ENCODE measurements at regions not wholly inside any gene's neighbourhood (a gene's known extent, or its start where the extent isn't known, plus 50 kb on each side); places are given as distances from the start of the nearest gene placed in this dataset.

GRCh38 chr3:139095803-139096466, 51.2 kb upstream of the PRR23C start:
- H3K9me3 Mint-ChIP-seq, result peaks cover 5% of the 10 kb centered on the region
- no peaks in the 10 kb centered on the region for H3K4me1 Mint-ChIP-seq (ENCODE audit: low read depth)
- H3K36me3 Mint-ChIP-seq (ENCODE audit: low read depth), result no peaks in the 10 kb centered on the region
- H3K27ac Mint-ChIP-seq, result no peak overlapping the region
- no peak for DNase-seq (ENCODE audit: low spot score)
- intact Hi-C loops (cut with micrococcal nuclease), result no loop called here
- no peak overlapping the region for H3K4me3 Mint-ChIP-seq
- peaks cover 7% of the 10 kb centered on the region for H3K27me3 Mint-ChIP-seq (ENCODE audit: insufficient read depth)

DNA sequence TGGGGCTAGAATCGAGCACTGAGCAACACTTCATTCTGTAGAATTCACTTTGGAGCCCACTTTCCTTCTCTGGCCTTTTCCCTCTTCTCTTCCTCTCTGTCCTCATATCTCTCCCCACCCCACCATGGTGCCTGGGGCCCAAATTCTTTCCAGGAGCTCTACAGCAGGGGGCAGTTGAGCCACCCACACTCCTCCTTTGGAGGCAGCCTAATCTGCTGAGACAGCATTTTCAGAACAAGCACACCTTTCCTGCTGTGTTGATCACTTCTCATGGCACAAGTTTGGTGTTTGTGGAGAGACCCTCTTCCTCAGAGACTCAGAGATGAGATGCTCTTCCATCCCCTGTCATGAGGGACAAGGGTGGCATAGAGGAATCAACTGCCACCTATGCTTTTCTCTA, 52.0 kb upstream of the PRR23C start:
- Mint-ChIP-seq H3K27ac (no peak overlapping the region), H3K27me3 (ENCODE audit: insufficient read depth) (peaks cover 7% of the 10 kb centered on the region)
- intact Hi-C loops (cut with micrococcal nuclease), result no loop called here

GRCh38 chr3:139098391-139098790, 53.7 kb upstream of the PRR23C start:
- no peaks in the 10 kb centered on the region for H3K9me3 Mint-ChIP-seq
- no peak overlapping the region for H3K27ac Mint-ChIP-seq
- no peaks in the 10 kb centered on the region for H3K36me3 Mint-ChIP-seq (ENCODE audit: low read depth)
- intact Hi-C loops (cut with micrococcal nuclease), result no loop called here
- H3K4me3 Mint-ChIP-seq, result no peak overlapping the region
- peaks cover 2% of the 10 kb centered on the region for H3K27me3 Mint-ChIP-seq (ENCODE audit: insufficient read depth)
- no peaks in the 10 kb centered on the region for H3K4me1 Mint-ChIP-seq (ENCODE audit: low read depth)
- no peak for DNase-seq (ENCODE audit: low spot score)

More for the DNA sequence above, 52.0 kb upstream of the PRR23C start:
- Mint-ChIP-seq H3K36me3 (ENCODE audit: low read depth) (no peaks in the 10 kb centered on the region), H3K4me1 (ENCODE audit: low read depth) (no peaks in the 10 kb centered on the region), H3K4me3 (no peak overlapping the region), H3K9me3 (peaks cover 5% of the 10 kb centered on the region)
- no peak for DNase-seq (ENCODE audit: low spot score)

GRCh38 chr3:139099968-139100817, 55.5 kb upstream of the PRR23C start:
- no peaks in the 10 kb centered on the region for H3K36me3 Mint-ChIP-seq (ENCODE audit: low read depth)
- no peak for DNase-seq (ENCODE audit: low spot score)
- H3K4me1 Mint-ChIP-seq (ENCODE audit: low read depth), result no peaks in the 10 kb centered on the region
- H3K4me3 Mint-ChIP-seq, result no peak overlapping the region
- no peaks in the 10 kb centered on the region for H3K9me3 Mint-ChIP-seq
- no peak overlapping the region for H3K27ac Mint-ChIP-seq
- H3K27me3 Mint-ChIP-seq (ENCODE audit: insufficient read depth), result peaks cover 2% of the 10 kb centered on the region
- intact Hi-C loops (cut with micrococcal nuclease), result no loop called here

- Mint-ChIP-seq H3K4me1 (ENCODE audit: low read depth) (no peaks in the 10 kb centered on the region), H3K9me3 (no peaks in the 10 kb centered on the region), H3K27ac (no peak overlapping the region), H3K36me3 (ENCODE audit: low read depth) (no peaks in the 10 kb centered on the region), H3K27me3 (ENCODE audit: insufficient read depth) (peaks cover 2% of the 10 kb centered on the region), H3K4me3 (no peak overlapping the region)
- intact Hi-C loops (cut with micrococcal nuclease), result no loop called here
- DNase-seq (ENCODE audit: low spot score), result no peak
Observed at GRCh38 chr3:139100821-139101220, 56.1 kb upstream of the PRR23C start.

DNA sequence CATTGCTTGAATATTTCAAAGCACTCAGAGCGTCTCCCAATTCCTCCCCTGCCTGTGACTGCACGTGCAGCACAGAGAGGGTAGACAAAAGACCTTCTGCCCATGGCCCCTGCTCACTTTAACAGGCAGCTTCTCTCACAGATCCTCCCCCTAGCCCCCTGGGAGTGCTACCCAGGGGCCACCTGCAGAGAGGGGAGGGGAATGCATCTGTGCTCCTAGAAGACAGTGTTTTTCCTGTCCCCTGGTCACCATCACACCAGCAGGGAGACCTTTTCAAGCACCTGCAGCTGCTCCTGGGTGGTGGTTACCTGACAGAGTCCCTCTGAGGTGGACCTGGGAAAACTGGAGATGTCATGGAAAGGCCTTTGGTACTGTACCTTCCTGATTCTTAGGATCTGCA, 56.7 kb upstream of the PRR23C start:
- Mint-ChIP-seq H3K9me3 (no peaks in the 10 kb centered on the region), H3K27ac (no peak overlapping the region), H3K36me3 (ENCODE audit: low read depth) (no peaks in the 10 kb centered on the region), H3K4me3 (no peak overlapping the region), H3K27me3 (ENCODE audit: insufficient read depth) (peaks cover 2% of the 10 kb centered on the region), H3K4me1 (ENCODE audit: low read depth) (no peaks in the 10 kb centered on the region)
- DNase-seq (ENCODE audit: low spot score), result no peak
- intact Hi-C loops (cut with micrococcal nuclease), result no loop called here

DNA sequence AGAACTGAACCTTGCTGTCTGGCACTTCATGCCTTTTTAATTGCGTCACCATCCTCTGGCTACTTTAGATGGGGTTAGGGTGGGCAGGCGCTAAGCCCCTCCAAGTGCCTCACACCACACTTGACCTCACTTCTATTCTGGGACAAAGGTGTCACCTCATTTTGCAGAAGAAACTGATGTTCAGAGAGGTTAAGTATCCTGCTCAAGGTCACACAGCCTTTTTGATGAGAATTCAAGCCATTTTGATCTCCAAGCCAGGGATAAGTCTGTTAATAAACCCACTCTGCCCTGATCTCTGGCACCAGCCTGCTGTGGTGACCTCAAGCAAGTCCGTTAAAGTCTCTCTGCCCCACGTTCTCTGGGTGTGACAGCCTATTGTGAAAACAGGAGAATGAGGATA, 58.8 kb upstream of the PRR23C start:
- Mint-ChIP-seq H3K9me3 (no peaks in the 10 kb centered on the region), H3K36me3 (ENCODE audit: low read depth) (no peaks in the 10 kb centered on the region), H3K27me3 (ENCODE audit: insufficient read depth) (peaks cover 2% of the 10 kb centered on the region), H3K27ac (no peak overlapping the region), H3K4me3 (no peak overlapping the region), H3K4me1 (ENCODE audit: low read depth) (no peaks in the 10 kb centered on the region)
- no peak for DNase-seq (ENCODE audit: low spot score)
- intact Hi-C loops (cut with micrococcal nuclease), result no loop called here

DNA sequence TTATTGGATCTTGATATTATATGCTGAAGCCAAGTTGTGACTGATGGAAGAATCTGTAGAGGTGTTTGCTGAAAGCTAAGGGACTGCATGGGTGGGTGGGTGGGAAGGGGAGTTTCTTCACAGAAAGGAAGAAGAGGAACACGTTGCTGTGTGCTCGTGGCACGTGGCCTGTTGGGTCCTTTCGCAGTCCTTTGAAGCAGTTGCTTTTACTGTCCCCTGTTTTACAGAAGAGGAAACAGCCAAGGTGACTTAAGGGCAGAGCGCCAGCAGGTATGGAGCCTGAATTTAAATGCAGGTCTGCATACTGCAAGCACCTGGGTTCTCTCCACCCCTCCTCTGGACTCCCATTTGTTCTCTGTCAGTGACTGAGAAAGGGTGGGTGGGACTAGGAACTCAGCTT, 59.4 kb upstream of the PRR23C start:
- Mint-ChIP-seq H3K4me3 (no peak overlapping the region), H3K27ac (no peak overlapping the region), H3K4me1 (ENCODE audit: low read depth) (no peaks in the 10 kb centered on the region), H3K27me3 (ENCODE audit: insufficient read depth) (no peaks in the 10 kb centered on the region), H3K36me3 (ENCODE audit: low read depth) (no peaks in the 10 kb centered on the region), H3K9me3 (no peaks in the 10 kb centered on the region)
- no peak for DNase-seq (ENCODE audit: low spot score)
- intact Hi-C loops (cut with micrococcal nuclease), result no loop called here

- Mint-ChIP-seq H3K9me3 (no peaks in the 10 kb centered on the region), H3K4me3 (no peak overlapping the region), H3K36me3 (ENCODE audit: low read depth) (no peaks in the 10 kb centered on the region), H3K4me1 (ENCODE audit: low read depth) (peaks cover 3% of the 10 kb centered on the region), H3K27ac (no peak overlapping the region), H3K27me3 (ENCODE audit: insufficient read depth) (no peaks in the 10 kb centered on the region)
- intact Hi-C loops (cut with micrococcal nuclease), result no loop called here
- no peak for DNase-seq (ENCODE audit: low spot score)
Observed at GRCh38 chr3:139105154-139105702, 60.5 kb upstream of the PRR23C start.

DNA sequence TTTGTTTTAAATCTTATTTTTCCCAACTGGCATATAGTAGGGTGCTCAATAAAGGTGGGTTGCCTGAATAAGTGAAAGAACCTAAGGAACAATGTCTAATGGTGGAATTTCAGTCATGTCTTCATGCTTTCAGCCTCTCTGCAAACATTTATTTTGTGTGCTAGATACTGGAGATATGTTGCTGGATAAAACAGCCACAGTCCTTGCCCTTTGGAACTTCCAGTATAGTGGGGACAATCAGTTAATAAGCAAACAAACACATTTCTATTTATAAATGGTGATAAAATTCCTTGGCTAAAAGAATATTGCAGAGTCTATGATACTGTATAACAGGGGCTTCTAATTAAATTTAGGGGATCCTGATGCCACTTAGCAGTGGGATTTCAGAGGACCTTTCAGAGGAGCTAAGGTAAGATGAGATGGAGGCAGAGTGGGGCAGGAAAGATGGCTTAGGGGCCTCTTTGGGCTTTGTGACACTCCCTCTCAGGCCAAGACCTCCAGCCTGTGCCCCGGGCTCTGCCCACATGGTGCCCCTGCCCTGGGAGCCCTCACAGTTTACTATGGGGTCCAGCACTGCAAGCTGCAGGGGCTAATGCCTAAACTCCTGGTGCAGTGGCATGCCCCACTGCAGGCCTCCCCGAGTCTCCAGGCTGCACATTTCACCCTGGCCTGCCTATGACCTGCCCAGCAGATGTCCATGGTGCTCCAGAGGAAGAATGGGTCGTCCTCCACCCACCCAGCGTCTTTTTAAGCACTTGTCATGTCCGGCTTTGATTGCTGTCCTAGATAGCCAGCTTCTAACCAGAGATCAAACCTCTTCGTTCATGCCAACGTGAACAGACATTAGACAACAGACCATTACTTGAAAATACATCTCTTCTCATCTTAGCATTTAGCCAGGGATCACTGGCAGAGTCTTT, 61.6 kb upstream of the PRR23C start:
- no peaks in the 10 kb centered on the region for H3K9me3 Mint-ChIP-seq
- H3K4me3 Mint-ChIP-seq, result no peak overlapping the region
- H3K27ac Mint-ChIP-seq, result no peak overlapping the region
- H3K27me3 Mint-ChIP-seq (ENCODE audit: insufficient read depth), result no peaks in the 10 kb centered on the region
- no peak for DNase-seq (ENCODE audit: low spot score)
- peaks cover 9% of the 10 kb centered on the region for H3K4me1 Mint-ChIP-seq (ENCODE audit: low read depth)
- no peaks in the 10 kb centered on the region for H3K36me3 Mint-ChIP-seq (ENCODE audit: low read depth)
- intact Hi-C loops (cut with micrococcal nuclease), result no loop called here

DNA sequence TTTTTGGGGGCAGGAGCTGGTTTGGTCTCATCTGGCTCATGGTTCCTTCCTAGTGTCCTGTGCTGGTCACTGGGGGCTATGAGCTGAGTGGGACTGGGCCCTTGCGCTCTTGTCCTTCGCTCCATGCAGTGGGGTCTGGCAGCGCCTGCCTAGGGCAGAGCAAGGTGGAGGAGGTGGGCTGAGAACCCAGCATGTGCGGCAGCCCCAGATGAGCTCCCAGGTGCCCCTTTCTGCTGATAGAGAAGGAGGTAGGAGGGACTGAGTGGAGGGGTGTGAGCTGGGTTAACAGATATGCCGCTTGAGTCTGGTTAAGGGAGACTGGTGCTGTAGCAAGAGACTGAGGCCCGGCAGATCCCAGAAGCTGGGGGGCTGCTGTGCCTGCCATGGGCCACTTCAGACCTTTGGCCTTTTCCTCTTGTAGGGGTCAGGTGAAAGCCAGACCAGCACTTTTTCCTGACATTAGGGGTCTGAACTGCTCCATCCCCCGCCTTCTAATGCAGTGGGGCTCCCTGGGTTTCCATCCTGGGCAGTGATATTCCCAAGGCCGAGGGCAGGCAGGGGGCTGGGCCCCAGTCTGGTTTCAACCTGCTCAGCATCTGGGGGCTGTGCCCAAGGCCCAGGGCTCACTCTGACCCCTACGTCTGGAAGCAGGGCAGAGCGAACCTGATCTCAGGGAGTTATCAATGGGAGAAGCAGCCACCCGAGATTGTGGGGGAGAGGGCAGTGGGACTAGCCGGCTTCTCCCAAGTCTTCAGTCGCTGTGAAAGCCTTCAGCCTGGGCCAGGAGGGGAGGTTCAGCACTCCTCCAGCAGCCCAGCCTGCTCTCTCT, 62.9 kb upstream of the PRR23C start:
- Mint-ChIP-seq H3K4me1 (ENCODE audit: low read depth) (peaks cover 9% of the 10 kb centered on the region), H3K9me3 (no peaks in the 10 kb centered on the region), H3K4me3 (no peak overlapping the region), H3K27ac (no peak overlapping the region), H3K27me3 (ENCODE audit: insufficient read depth) (peaks cover 2% of the 10 kb centered on the region), H3K36me3 (ENCODE audit: low read depth) (no peaks in the 10 kb centered on the region)
- intact Hi-C loops (cut with micrococcal nuclease), result no loop called here
- DNase-seq (ENCODE audit: low spot score), result no peak
